HG03457 (cell line): ENCODE measurements at regions not wholly inside any gene's neighbourhood (a gene's known extent, or its start where the extent isn't known, plus 50 kb on each side); places are given as distances from the start of the nearest gene placed in this dataset.
A peak's percentile ranks its signal among the peaks of the same experiment; 100 is the strongest.

Source experiments
- ATAC-seq: cut with Tn5 transposase; IDR thresholded peaks from one replicate; pipeline ENCODE4 v1.9.1; 2021; ENCODE audit warnings: moderate number of reproducible peaks; ENCODE audit not compliant: unreplicated experiment

DNA sequence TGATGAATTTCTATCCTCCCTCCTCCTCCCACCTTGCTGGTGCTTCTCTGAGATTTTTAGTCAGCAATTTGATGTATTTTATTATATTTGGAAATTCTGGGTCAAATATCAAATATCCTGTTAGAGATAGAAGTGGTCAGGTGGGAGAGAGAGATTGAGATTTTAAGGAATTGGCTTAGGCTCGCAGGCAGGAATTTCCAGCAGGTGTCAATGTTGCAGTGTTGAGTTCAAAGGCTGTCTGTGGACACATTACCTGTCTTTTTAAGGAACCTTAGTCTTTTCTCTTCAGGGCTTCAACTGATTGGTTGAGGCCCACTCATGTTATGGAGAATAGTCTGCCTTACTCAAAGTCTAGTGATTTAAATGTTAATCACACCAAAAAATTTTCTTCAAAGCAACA is 457.3 kb downstream of the FLRT2 start:
- no peak for ATAC-seq

DNA sequence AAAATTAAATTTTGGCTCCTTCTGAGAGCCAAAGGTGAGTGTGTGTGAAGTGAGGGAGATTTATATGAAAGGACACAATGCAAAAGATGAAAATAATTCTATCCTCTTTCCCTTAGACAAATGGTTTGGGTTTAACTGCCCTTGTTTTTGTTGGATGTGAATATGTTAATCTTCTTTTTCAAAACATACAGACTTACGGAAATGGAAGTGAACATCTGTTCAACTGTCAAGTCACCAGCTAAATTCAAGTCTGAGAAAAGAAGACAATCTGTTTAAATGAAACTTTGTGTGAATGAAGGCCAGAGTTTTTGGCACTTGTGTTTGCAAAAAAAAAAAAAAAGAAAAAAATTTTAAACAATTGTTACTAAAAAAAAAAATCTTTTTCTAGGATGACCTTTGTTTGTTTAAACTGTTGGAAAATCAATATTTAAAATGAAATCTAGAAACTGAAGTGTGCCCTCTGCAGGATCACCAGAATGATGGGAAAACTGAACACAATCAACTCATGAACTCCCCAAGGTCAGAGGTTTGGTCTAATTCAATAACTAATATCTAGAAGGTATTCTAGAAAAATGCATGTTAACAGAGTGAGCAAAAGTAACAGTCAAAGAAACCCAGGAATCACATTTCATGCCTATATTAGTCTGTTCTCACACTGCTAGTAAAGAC is 448.8 kb downstream of the FLRT2 start:
- ATAC-seq, result no peak

DNA sequence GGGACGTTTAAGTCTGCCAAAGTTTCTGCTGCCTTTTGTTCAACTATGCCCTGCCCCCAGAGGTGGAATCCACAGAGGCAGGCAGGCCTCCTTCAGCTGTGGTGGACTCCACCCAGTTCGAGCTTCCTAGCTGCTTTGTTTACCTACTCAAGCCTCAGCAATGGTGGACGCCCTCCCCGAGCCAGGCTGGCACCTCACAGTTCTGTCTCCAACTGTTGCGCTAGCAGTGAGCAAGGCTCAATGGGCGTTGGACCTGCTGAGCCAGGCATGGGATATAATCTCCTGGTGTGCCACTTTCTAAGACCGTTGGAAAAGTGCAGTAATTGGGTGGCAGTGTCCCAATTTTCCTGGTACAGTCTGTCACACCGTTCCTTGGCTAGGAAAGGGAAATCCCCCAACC is 444.7 kb downstream of the FLRT2 start:
- ATAC-seq, result no peak

DNA sequence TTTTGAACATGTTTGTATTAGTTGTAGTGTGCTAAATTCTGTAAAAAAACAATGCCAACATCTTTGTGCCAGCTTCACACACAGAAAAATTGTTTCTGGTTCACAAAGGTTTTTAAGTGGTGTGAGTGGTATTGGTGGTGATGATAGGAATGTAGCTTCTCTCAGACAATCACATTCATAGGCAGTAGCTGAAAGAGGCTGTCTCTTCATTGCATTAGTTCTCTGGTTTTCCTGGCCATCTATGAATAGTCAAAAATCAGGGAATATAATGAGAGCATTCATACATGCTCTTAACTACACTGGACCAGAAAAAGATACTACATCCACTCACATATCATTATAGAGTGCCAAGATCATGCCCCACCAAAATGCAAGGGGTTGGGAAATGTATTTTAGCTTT is 433.5 kb downstream of the FLRT2 start:
- ATAC-seq, result no peak

DNA sequence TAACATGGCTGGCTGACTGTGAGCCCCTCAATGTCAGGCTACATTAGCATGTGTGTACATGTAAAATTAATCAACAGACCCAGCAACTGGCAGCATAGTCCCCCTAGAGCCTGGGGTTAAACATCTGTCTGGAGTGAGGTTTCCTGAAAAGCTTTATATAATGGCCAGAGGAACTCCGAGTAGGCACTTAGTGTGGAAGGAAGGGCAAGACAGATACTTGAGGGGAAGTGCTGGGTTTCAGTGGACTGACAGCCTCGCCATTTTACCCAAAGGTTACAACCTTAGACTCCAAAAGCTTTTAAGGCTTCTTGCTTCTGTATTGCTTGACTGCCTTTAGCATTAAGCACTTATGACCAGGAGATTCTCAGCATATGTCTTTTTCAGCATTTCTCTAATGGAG is 430.8 kb downstream of the FLRT2 start:
- ATAC-seq, result no peak

DNA sequence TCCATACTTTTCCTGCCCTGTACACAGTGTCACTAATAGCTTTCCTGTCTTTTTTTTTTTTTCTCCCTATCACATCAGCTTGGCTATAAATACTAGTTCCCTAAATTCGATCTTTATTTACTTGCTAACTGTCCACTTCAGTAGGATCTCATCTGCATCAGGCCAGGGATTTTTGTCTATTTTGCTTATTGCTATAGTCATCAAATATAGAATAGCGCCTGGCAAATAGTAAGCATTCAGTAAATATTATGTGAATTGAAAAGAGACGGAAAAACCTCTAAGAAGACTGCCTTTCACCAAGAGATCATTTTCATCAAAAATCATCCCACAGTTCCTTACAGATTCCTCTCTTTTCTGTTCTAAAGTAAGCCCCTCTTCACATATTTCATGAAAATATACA is 429.1 kb downstream of the FLRT2 start:
- ATAC-seq, result no peak

DNA sequence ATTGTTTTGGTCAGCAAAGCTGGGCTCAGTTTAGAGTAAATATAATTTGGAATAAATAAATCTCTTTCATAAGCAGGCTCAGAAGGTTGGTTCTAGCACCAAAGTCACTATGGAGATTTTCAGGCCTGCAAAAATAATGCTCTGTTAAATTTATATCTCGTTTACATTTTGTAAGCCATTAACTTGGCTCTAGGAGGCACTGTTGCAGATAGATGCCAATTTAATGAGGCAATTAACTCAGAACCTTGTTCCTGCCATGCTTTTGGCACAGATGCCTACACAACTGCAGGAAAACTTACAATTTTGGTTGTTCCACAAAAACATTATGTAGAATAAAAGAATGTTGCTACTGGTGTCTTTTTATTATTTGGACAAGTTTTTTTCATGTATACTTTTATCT is 428.1 kb downstream of the FLRT2 start:
- no peak for ATAC-seq

DNA sequence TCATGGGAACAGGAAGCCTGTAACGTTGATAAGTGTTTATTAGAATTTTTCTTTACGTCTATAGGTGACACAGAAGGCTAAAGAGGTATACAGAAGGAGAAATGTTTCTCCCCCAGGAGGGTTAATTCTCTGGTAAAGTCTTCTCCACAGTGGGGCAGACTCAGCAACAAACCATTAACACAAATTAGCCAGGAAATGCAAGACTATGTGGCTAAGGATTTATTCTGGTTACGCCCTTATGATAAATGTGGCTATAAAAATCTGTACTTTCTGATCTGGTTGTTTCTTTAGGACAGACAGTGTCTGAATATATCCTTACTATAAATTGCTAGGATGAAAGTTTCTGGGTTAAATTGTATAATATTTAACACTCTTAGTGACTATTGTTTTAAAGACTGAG is 423.3 kb downstream of the FLRT2 start:
- no peak for ATAC-seq

DNA sequence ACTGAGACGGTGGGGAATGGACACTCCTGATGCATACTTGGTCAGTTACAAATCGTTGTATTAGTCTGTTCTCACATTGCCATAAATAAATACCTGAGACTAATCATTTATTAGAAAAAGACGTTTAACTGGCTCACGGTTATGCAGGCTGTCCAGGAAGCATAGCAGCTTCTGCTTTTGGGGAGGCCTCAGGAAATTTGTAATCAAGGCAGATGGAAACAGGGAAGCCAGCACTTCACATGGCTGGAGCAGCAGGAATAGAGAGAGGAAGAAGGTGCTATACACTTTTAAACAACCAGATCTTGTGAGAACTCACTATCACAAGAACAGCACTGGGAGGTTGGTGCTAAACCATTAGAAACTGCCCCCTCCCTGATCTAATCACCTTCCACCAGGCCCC is 418.2 kb downstream of the FLRT2 start:
- ATAC-seq, result no peak

DNA sequence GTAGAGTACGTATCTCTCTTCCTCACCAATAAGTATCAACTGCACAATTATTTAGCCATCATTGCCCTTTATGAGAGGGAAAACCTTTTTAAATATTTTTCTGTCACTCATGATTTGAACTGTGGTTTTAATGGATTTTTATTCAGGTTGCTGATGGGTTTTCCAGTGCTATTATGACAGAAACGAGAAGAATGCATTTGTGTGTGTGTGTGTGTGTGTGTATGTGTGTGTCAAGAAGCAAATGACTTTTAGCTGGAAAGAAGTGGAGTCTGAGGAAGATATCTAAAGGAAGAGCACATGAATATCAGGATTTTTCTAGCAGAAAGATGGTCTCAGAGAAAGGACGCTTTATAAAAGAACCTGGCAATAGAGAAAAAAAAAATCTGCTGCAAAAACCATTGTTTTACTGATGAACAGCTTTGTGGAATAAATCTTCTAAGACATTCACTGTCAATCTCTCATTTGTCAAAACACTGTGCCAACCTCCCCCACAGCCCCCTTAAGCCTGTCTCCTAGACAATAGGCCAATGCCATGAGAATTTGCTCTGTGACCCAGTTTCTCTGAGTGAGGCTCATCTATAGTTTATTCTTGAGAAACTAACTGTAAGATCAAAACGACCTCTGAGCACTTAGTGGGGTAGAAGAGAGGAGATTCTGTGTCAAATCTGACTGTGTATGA is 417.7 kb downstream of the FLRT2 start:
- no peak for ATAC-seq

DNA sequence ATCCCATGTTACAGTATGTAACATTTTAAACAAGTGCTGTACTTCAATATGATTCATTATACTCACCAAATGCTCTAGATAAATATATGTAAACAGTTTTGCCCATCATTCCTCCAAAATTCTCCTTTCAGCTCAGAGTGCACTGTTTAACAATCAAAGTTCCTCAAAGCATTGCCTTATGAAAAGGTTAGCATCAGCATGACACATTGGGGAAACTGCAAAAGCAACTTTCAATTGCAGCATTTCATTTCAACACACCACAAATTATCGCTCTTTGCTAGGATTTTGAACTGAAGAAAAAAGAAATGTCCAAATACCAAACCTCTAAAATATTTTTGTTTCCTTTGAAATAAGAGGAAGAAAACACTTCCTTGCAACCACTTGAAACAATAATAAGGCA is 413.2 kb downstream of the FLRT2 start:
- no peak for ATAC-seq

DNA sequence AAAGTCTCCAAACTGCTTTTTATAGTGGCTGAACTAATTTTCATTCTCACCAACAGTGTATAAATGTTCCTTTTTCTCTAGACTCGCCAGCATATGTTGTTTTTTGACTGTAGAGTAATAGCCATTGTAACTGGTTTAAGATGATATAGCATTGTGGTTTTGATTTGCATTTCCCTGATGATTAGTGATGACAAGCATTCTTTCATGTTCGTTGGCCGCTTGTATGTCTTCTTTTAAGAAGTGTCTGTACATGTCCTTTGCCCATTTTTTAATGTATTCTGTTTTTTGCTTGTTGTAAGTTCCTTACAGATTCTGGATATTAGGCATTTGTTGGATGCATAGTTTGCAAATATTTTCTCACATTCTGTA is 404.9 kb downstream of the FLRT2 start:
- ATAC-seq, result peak; percentile 34

DNA sequence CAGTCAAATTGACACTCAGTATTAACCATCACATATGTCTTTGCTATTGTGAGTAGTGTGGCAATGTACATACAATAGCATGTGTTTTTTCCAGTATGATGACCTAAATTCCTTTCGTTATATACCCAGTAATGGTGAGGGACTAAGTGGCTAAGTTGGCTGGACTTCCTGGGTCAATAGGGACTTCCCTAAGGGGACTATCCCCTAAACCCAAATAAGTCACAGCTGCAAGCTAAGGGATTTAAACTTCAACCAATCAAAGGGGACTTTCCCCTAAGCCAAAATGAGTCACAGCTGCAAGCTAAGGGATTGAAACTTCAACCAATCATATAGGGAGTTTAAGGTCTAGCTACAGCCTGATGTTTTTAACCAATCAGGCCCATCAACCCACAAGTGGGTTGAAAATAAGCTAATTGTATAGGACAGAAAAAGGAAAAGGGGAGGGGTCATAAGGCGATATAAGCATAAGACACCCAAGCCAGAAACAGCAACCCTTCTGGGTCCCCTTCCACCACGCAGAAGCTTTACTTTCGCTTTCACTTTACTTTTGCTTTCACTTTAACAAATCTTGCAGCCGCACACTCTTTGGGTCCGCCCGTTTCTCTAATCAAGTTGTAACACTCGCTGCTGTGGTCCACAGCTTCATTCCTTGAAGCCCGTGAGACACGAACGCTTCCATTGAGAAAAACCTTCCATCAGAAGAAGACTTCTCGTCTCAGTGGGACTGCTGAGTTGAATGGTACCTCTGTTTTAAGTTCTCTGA is 404.4 kb downstream of the FLRT2 start:
- ATAC-seq, result peak; percentile 87

DNA sequence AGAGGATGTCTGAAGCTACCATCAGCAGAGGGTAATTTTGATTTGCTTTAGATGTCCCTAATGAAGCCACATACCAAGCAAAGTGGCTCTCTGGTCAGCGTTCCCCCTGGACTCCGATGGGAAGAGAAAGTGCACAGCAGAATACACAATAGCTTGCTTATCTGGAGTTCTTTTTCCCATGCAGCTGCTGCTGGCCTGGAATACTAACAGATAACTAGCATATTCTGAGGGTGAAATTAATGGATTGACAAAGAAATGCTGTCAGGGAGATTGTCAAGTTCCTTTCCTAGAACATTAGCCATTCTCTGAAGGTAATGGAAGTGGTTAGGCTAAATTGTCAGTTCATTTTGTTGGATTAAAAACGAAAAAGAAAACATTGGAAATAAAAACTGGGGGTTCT is 391.3 kb downstream of the FLRT2 start:
- ATAC-seq, result no peak

DNA sequence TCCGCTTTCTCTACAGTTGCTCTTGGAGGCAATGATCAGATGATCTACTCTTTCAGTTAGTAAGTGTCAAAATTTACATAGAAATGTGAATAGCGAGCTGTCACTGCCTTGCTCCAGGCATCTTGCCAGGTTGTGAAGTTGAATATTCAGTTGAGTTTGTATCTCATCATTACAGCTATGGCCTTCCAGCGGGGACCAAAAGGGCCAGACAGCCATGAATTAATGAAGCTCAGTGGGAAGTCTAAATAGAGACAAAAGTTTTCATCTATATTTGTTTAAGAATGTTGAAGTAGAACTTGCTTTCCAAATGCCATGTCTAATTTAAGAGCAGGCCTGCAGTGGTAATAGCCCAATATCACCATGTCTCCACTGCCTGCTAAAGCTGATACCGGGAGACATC is 387.8 kb downstream of the FLRT2 start:
- no peak for ATAC-seq

DNA sequence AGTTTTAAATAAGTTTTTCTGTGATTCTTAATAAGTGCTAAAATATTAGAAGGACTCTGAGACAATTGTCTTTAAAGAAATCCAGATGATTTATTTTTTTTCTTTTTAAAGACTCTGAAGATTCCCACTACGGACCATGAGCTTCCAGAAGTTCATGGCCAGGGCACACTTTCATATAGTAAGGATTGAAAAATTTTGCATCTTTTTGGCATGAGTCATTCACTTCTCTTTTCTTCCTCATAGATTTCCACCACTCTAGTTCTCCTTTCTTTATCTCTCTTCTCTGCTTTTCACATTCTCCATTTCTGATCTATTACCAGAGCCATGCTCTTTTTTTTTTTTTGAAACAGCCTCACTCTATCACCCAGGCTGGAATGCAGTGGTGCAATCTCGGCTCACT is 385.8 kb downstream of the FLRT2 start:
- ATAC-seq, result no peak

DNA sequence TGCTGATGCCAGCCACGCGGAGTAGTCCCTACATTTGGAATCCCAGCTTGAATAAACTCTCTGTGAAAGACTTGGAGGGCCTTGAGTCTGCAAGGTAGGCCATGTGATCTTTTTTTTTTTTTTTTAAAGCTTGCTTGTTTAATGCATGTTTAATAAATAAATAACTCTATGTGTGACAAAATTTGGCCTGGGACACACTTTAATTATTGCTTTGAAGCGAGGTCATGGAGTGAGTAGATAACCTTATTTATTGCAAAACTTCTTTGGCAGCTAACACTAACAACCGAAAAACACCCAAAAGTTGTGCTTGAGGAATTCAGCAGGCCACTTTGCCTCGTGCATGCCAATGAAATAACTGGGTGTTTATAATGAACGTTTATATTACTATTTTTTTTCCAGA is 382.2 kb downstream of the FLRT2 start:
- no peak for ATAC-seq

DNA sequence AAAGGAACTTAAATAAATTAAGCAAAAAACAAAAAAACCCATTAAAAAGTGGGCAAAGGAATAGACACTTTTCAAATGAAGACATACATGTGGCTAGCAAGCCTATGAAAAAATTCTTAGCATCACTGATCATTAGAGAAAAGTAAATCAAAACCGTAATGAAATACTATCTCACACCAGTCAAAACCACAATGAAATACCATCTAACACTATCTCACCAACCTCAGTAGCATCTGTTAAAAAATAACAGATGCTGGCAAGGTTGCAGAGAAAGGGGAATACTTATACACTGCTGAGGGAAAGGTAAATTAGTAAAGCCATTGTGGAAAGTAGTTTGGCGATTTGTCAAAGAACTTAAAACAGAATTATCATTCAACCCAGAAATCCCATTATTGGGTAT is 381.1 kb downstream of the FLRT2 start:
- no peak for ATAC-seq

DNA sequence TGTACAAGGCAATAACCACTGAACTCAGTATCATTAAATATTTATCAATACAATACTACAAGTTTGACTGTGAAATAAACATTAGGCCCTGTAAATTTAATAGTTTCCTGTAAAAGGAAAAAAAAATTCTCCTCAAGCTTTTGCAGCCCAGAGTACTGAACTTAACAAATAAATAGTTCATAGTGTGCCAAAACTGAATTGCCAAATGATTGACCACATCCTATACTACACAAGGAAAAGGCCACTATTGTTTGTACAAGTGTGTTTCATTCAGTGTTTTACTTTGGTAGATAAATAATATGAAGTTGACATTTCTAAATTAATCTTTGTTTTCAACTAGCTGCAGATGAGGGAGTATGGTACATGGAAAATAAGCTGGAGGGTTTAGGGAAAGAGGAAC is 379.6 kb downstream of the FLRT2 start:
- no peak for ATAC-seq

DNA sequence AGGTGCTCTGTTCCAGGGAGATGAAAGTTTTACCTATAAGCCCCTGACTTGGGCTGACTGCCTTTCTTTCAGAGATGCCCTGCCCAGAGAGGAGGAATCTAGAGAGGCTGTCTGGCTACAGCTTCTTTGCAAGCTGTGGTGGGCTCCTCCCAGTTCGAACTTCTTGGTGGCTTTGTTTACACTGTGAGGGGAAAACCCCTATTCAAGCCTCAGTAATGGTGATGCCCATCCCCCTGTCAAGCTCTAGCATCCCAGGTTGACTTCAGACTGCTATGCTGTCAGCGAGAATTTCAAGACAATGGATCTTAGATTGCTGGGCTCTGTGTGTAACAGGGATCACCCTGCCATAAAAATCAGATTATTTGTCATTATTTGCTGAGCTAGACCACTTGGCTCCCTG is 377.6 kb downstream of the FLRT2 start:
- ATAC-seq, result no peak

DNA sequence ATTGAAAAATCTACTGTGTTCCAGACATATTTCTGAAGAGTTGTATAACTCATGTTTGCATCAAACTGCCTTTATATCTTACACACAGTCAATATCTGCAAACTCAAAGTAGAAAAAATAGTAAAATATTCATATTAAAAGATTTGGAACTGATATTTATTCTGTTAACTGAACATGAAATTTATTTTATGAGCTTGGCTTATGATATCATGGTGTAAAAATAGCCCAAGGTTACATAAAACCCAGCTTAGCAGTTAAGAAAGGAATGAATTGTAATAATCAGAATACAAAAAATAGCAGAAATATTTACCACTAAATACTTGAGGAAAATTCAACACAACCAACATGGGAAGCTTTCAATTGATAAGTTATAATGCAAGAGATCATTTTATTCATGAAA is 367.9 kb downstream of the FLRT2 start:
- ATAC-seq, result no peak

DNA sequence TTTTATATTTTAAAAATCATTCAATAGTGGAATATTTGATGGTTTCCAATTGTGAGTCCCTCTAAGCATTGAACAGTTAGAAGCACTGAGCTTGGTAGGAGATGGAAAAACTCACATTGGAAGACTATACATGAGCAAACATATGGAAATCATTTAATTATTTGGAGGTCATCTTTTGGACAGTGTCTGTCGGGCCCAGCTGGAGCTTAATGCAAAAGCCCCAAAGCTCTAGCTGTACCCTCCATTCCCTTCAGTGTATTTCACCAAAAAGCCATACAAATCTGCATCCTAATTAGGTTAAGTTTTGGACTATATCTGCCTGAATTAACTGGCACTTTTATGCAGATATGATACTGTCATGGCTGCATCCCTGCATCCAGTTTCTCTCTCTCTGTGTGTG is 365.7 kb downstream of the FLRT2 start:
- ATAC-seq, result no peak
